Inflammatory macrophage treated with lipopolysaccharide for 1 hour (primary cell): ENCODE measurements at regions not wholly inside any gene's neighbourhood (a gene's known extent, or its start where the extent isn't known, plus 50 kb on each side); places are given as distances from the start of the nearest gene placed in this dataset.
A peak's percentile ranks its signal among the peaks of the same experiment; 100 is the strongest.

ENCODE experiments used
- DNase-seq, 2 donors: peaks; one replicate each; pipeline ENCODE4 v3.0.0-alpha.2; 2020 to 2022

DNA sequence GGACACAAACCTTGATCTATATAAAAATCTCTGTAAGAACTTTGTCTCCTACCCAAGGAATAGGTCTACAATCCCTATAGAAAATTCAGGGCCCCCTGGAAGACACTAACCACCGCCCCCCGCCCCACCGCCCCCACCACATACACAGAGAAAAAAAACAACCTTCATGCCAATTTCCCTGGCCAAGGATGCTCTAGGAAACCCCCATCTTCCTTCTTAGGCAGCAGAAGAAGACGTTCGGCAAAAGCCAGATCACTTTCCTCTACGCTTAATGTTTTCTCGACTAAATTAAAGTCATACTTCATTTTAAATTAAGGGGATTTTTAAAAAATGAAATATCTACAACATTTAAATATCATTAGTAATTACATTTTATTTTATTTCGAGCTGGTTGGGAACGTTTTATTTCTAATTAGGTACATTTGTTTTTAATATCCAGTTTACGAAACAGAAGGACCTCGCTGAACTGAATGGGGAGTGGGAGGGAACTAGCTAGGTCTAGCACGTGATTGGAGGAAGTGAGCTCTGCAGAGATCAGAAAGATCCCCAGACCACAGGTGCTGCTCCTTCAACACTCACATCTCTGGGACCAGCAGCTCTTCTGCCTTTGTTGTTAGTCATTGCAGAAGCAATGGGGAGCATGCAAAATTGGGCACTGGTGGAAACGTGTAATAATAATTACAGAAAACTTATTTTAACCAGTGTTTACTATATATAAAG, 472.3 kb downstream of the MN1 start:
- DNase-seq = no peak

DNA sequence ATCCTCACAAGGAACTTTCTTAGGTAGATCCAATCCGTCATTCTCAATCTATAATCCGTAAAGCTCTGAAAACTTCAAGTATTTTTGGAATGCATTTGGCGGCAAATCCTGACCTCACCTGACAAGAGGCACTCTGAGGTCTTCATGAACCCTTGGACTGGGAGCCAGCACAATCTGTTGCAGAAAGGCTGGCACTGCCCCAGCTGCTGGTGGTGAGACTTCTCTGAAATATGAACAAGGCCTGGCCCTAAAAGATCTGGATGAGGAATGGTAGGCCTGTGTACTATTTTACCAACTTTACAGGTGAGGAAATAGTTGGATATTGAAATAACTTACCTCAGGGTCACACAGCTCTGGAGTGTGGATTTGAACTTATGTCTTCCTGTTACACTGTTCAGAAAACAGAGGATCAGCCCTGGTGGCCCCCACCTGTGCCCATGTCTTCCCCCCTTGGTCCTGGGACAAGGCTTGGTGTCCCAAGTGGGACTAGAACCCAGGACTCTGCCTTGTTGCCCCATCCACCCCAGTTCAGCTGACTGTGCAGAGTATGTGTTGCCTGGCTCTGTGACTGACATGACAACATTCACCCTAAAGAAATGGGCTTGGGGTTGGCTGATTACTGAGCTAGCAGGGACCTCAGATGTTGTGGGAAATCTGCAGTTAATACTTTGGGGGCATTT, 471.4 kb downstream of the MN1 start:
- DNase-seq = no peak

DNA sequence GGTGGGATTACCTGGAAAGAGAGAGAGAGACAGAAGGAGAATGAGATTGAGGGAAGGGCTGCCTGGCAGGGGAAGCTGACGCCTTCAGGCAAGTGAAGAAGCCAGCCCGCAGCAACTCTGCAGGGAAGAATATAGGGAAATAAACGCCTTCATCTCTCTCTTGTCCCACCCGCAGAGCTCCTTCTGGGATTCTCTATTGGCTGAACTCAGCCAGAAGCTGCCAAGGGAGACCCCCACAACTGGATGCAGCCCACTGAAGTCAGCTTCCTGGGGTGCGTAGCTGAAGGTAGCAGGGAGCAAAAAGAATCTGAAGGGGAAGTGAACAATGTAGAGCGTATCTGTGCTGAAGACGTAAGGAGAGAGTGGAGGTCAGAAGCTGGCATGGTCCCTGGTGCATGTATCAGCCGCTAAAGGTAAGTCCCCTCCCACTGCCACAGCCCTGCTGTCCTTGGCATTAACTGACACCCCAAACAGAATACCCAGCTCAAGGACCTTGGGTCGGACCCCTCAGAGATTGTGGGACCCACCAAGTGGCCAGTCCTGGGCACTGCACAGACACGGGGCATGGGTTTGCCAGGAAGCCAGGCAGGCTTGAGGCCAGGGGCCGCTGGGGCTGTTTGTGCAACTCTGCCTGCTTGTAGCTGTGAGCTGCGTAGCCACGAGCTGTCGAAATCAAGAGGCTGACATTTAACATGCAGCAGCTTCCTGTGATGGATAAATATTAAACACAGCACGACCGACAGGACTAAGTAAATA, 469.9 kb downstream of the MN1 start:
- DNase-seq = peak in 1 of 2 donors; percentile 12

DNA sequence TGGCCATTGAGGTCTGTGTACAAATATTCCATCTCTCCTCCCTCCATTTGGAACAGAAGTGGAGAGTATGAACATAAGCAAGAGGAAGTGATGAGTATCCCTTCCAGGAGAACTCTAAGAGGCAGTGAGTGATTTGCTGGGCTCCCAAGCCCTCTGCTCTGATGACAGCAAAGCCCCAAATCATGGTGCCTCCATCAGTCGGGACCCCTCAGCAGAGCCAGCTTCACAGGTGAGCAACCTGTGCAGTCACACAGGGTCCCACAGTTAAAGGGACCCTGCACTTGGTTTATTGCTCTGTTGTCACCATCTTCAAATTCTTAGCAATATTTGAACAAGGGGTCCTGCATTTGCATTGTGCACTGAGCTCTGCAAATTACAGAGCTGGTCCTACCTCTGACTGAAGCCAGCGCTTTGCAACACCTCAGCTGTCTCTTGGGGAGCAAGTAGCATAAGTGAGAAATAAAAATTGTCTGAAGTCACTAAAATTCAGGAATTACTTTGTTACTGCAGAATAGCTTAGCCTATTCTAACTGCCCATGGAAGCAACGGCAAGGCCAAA, 466.4 kb downstream of the MN1 start:
- no peak for DNase-seq

DNA sequence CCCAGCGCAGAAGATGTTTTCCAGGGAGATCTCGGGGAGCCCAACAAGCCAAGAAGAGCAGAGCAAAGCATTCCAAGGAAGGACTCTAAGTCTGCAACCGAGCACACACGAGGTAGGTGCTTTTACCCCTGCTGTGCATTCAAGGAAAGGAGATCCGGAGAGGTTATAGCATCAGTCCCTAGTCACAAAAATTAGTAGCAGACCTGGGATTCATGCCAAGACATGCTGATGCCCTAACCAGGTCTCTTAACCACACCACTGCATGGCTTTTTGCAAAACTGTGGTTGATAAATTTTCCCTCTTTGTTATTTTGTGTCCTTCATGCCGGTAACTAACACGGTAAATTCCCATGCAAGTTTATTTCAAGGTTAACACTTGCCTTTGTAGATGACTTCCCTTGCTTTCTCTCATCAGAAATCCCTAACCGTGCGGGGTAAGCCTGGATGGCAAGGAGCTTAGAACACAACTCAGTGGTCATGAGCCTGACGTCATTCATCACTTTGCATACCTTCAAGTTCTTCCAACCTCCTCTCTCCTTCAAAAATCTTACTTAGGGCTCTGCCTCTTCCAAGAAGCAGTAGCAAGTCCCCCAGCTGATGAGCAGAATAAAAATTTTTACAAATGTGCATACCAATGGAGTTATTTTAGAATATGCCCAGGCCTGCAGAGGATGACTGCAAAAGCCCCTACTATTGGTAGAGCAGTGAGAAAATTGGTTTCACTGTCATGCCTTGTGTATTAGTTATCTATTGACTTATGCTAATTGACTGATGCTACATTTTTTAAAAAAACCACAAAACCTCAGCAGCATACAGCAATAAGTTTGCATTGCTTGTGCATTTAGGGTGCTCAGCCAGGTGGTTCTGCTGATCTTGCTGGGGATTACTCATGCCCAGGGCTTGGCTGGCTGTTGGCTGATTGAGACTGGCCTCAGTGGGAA, 465.1 kb downstream of the MN1 start:
- no peak for DNase-seq

DNA sequence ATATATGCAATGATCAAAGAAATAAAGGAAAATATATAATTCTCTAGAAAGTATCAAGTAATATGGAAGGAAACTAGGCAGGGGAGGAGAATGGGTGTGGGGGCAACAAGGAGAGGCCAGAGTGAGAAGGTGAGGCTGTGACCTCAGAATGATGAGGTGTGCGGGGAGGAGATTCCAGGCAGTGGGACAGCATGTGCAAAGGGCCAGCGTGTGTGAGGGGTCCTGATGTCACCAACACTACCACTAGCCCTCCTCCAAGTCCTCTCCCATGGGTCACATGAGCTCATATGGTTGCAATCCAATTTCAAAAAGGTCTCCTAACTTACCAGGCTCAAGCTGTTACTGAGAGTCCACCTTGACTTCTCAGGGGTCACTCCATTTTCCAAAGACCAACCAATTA, 463.9 kb downstream of the MN1 start:
- no peak for DNase-seq

DNA sequence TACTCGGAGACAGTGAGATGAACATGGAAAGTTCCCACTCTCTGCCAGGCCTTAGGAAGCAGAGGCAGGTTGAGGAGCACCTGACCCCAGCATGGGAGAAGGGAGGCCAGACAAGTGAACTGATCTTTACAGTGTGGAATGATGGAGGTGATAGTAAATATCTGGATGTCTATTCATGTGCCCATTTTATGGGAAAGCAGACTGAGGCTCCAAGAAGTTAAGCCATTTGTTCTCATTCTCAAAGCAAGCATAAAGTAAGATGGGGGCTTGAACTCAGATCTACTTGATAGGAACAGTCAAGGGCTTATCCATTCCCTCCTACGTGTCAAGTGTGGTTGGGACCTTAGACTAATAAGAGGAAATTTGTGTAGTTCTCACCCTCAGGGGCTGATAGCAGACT, 461.5 kb downstream of the MN1 start:
- no peak for DNase-seq

DNA sequence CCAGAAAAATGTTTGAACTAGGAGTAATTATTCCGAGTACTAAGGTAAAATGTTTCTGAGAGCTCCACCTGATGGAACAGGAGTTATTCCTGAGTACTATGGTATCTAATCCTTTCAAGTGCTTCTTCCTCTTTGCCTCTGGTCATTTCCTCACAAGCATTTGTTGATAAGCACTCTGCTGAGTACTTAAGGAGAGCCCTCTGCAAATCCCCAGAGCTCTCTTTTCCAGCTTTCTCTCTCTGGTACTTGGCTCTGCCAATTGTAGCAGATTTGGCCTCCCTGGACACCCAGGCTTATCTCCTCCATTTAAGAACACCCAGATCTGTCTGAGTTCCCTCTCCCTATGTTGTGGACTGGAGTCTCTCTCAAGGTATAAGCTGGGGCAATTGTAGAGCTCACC, 457.0 kb downstream of the MN1 start:
- no peak for DNase-seq

DNA sequence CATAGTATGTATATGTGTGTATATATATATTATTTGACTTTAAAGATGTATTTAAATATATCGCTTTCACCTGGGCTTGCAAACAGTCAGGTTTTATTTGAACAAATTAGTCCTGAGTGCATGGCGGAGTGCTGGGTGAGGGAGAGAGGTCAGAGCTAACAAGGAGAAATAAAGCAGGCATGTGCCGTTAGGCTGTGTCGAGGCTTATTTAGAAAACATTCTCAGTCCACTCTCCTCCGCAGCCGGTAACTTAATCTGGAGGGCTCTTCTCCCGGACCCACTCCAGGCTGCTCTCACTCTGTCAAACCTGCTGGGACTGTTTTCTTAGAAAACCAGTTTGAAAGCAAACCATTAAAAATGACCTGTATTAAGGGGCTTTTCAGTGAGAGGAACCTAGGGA, 455.9 kb downstream of the MN1 start:
- DNase-seq = no peak

DNA sequence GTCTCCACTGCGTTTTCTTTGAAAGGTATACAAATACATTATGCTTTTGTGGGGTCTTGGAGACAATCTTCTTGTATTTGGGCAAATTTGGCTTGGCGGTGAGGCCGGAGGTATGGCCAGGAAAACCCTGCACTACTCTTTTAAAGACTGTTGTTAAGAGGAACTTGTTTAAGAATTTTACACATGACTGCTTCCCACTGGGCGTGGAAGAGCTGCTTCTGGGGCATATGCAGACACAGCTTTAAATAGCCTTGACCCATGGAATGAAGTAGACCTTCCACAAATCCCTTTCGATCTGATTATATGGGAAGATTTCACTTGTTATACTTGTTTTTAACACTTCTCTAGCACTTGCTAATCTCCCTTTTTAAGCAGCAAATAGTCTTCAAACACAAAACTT, 453.6 kb downstream of the MN1 start:
- no peak for DNase-seq

DNA sequence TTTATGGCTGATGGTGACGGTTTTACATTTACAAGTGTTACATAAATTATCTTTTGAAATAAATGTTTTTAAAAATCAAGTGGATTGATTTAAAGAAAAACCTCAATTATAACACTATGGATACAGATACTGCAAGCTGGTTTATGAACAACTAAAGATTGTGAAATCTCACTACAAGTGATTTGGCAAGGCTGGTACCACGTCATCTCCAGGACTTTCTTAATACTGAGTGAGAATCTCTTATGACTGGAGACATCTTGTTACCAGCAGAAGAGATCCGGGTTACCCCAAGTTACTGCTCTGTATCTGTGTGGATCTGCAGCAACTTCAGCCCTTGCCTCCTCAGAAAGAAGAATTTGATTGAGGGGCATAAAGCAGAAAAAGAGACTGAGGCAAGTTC, 452.9 kb downstream of the MN1 start:
- DNase-seq = peak; percentile 44 to 73

DNA sequence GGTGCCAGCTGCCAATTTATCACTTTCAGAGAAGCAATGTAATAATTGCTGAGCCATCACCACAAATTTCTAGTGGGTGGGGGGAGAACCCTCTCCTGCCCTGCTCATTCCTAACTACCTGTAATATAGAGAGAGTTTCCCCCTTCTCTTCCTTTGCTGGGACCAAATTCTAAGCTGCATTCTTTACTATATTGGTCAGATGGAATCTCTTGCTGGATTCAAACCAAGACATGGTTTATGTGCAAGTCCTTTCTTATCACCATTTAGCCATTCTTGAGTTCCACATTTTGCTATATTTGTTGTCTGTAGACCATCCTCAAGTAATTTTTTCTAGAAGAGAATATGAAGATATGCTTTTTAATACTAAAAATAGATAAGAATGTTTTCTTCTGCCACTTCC, 452.1 kb downstream of the MN1 start:
- DNase-seq = no peak

DNA sequence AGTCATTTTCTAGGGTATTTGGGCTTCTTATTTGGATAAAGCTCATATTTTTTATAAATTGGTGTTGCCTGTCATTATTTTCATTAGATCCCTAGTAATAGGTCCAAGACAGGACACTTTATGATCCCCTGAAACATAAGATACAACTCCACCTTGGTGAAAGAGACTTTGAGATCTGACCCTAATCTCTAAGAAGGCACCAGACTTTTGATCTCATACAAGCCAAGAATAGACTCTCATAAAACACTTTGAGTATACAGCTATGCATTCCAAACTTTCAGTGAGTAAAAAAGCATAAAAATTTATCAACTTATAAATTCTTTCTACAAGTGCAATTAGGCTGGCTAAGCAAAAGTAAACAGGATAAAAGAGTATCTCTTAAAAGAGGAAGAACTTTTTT, 451.2 kb downstream of the MN1 start:
- DNase-seq = no peak

DNA sequence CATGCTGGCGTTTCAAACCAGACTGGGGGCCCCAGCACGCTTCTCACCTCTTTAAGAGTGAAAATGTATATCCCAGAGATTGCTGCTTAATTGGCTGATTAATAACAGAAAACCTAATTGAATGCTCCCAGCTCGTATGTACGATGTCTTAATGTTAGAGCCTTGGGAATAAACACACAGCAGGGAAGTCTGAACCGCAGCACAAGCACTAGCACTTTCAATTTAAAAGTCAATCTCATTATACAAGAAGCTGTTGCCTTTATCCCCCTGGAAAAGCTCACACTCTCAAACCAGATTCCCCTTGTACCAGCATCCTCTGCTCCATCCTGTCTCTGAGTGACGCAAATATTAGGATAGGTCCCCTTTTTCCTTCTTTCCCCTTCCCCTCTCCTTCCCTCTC, 449.1 kb downstream of the MN1 start:
- no peak for DNase-seq

DNA sequence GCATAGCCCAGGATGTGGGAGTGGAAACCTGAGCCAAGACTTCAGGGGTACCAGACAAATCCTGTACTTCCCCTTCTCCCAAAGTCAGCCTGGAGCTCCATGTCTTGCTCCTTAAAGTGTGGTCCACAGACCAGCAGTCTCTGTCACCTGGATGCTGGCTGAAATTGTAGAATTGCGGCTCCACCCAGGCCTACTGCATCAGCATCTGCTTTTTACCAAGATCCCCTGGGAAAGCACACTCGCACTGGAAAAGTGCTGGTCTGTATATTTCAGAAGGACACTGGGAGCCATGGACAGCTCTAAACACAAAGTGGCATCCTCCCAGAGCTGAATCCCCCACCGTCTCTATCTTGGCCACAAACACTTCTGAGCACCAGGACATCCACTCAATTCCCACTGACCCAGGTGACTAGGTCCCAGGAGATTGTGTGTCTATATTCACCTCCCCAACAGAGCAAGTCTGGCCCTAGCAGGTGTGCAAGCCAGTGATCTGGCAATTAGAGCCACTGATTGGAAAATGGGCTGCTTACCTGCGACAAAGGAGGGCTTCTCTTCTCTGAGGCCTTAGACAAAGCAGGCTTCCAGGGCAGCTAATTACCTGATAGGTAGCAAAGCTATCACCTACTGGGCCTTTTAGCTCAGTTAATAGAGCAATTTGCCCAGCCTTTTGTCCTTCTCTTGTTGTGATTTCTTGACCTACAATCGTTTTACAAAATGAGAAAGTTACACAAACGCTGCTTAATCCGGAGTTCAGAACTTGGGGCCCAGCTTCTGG, 443.3 kb downstream of the MN1 start:
- DNase-seq = no peak

DNA sequence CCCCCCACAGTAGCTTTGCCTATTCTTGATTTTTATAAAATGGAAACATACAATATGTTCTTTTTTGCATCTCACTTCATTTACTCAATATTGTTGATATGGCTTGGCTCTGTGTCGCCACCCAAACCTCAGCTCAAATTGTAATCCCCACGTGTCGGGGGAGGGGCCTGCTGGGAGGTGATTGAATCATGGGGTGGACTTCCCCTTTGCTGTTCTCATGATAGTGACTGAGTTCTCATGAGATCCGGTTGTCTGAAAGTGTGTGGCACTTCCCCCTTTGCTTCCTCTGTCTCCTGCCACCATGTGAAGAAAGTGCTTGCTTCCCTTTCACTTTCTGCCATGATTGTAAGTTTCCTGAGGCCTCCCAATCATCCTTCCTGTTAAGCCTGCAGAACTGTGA, 431.3 kb downstream of the MN1 start:
- peak; percentile 80 to 82 for DNase-seq

DNA sequence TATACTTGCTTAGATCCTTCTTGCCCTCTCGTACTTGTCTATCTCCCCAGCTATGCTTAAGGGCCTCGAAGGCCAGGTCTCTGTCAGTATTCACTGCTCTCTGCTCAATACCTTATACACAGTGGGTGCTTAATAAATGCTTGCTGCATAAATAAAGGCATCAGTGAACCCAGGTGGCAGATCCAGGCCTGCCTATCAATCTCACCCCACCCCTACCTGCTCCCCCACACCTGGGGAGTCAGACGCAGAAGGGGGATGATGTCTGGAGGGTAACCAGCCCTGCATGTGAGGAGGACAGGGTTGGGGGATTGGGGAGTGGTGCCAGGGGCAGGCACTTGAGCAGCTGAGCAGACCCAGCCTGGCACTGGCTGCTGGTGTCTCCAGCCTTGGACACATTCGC, 430.6 kb downstream of the MN1 start:
- DNase-seq = no peak

DNA sequence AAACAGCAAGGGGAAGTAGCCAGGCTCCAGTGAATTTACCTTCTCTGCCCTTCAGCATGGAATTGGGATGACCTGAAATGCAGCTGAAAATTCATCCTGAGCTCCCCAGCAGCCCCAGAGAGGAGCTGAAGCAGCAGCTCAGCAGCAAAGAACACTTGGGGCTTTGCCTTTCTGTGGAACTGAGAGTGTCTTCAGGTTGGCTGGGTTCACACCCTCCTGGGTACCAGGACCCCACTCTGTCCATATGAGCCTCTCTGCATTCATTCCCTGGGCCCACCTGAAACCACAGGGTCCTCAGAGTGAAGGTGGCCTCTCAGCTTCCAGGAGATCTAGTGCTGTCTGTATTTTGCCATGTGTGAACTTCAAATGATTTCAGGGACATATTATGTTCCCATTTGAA, 429.2 kb downstream of the MN1 start:
- no peak for DNase-seq

DNA sequence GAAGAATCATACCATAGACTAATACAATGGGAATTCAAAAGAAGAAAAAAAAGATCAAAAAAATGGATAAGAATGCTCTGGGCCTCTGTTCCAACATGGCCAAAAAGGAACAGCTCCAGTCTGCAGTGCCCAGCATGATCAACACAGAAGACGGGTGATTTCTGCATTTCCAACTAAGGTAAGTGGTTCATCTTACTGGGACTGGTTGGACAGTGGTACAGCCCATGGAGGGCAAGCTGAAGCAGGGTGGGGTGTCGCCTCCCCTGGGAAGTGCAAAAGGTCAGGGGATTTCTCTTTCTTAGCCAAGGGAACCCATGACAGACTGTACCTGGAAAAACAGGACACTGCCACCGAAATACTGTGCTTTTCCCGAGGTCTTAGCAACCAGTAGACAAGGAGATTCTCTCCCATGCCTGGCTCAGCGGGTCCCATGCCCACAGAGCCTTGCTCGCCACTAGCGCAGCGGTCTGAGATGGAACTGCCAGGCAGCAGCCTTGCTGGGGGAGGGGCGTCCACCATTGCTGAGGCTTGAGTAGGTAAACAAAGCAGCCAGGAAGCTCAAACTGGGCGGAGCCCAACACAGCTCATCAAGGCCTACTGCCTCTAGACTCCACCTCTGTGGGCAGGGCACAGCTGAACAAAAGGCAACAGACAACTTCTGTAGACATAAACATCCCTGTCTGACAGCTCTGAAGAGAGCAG, 428.4 kb downstream of the MN1 start:
- no peak for DNase-seq

DNA sequence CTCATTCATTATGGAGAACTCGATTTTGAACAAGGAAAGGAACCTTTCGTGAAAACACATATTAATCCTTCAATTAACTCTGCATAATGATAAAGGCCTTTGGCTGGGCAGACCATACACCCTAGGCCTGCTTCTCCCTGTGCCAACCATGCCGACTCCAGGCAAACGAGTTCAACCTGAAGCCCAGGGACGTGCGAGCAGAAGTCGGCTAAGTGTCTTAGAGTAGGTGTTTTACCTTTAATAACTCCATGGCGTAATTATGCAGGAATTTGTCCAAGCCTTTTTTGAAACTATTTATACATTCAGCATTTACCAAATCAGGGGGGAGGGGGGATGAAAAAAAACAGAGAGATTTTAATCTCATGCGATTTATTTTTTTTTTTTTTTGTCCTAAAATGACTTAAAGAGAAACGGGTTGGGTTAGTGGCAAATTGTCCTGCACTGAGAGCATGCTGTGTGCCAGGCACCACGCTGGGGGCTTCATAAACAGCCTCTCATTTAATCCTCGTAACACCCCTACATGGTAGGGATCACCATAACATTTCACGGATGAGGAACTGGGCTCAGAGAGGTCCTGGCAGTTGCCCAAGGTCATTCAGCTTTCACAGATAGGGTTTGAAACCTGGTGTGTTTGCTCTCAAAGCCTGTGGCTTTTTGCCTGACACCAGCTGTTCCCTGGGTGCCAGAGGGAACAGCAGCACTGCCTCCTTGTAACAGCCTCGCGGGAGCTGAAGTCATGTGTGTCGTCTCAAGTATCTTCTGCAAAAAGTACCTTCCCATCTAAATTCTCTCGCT, 423.9 kb downstream of the MN1 start:
- no peak for DNase-seq
